SU-DHL-6 (cell line): ENCODE measurements at regions not wholly inside any gene's neighbourhood (a gene's known extent, or its start where the extent isn't known, plus 50 kb on each side); places are given as distances from the start of the nearest gene placed in this dataset.

ENCODE experiments used
- H2AFZ ChIP-seq: fragments of 200-600 bp; sonication (generic); 2 replicates; pipeline ENCODE4 v1.6.1; 2014; ENCODE audit warnings: low read depth, mild to moderate bottlenecking, moderate library complexity, mixed read lengths, antibody characterized with exemption, low read length; ENCODE audit not compliant: severe bottlenecking
- H3F3A ChIP-seq: fragments of 200-600 bp; shearing (Covaris generic); 2 replicates; pipeline ENCODE4 v1.6.0; 2016; ENCODE audit warnings: antibody characterized with exemption, mild to moderate bottlenecking; ENCODE audit not compliant: insufficient read depth
- H3K27ac ChIP-seq: fragments of 200-600 bp; sonication (generic); 2 replicates; pipeline ENCODE4 v1.5.1; 2016; ENCODE audit warnings: low read depth, mild to moderate bottlenecking, low read length, moderate library complexity, mixed read lengths
- H3K27me3 ChIP-seq: fragments of 200-600 bp; sonication (generic), shearing (Covaris generic); 2 replicates; pipeline ENCODE4 v1.6.0; 2014; ENCODE audit warnings: mild to moderate bottlenecking, low read length
- H3K36me3 ChIP-seq: fragments of 200-600 bp; sonication (generic); 2 replicates; pipeline ENCODE4 v1.6.1; 2014; ENCODE audit warnings: mild to moderate bottlenecking, low read length, mixed read lengths
- H3K4me2 ChIP-seq: fragments of 300-600, 200-600 bp; shearing (Covaris generic), sonication (generic); 2 replicates; pipeline ENCODE4 v1.6.0; 2014; ENCODE audit warnings: low read length, low read depth, mild to moderate bottlenecking; ENCODE audit not compliant: poor library complexity, severe bottlenecking
- H3K4me3 ChIP-seq: fragments of 200-600 bp; sonication (generic); 2 replicates; pipeline ENCODE4 v1.5.1; 2014; ENCODE audit warnings: antibody characterized with exemption, low read length, mild to moderate bottlenecking, mixed read lengths; ENCODE audit not compliant: insufficient read depth, poor library complexity, severe bottlenecking
- H3K79me2 ChIP-seq: fragments of 200-600 bp; sonication (generic); 2 replicates; pipeline ENCODE4 v1.6.1; 2014; ENCODE audit warnings: mild to moderate bottlenecking, low read length, moderate library complexity; ENCODE audit not compliant: insufficient read depth
- H3K9ac ChIP-seq: fragments of 200-600 bp; sonication (generic); 2 replicates; pipeline ENCODE4 v1.7.0; 2014; ENCODE audit warnings: mild to moderate bottlenecking, low read length
- H3K9me2 ChIP-seq: fragments of 200-600 bp; sonication (generic); replicated peaks from 2 replicates; pipeline ENCODE4 v1.6.1; 2014; ENCODE audit warnings: low read length; ENCODE audit not compliant: insufficient read depth
- H3K9me3 ChIP-seq: fragments of 200-600 bp; sonication (generic); 2 replicates; pipeline ENCODE4 v1.6.1; 2014; ENCODE audit warnings: low read length, mixed read lengths; ENCODE audit not compliant: insufficient read depth
- H4K20me1 ChIP-seq: fragments of 200-600 bp; sonication (generic); 2 replicates; pipeline ENCODE4 v1.6.1; 2014; ENCODE audit warnings: low read depth, mild to moderate bottlenecking, antibody characterized with exemption, low read length, moderate library complexity, mixed read lengths
- EZH2phosphoT487 ChIP-seq: fragments of 200-600 bp; sonication (generic), shearing (Covaris generic); conservative IDR thresholded peaks from 2 replicates; pipeline ENCODE4 v1.6.1; 2018; ENCODE audit warnings: mild to moderate bottlenecking, antibody characterized with exemption, low read length, moderate library complexity, mixed read lengths
- TF ChIP-seq, protein P1 (sequence below): fragments of 200-600 bp; sonication (generic); IDR thresholded peaks from one replicate; pipeline ENCODE4 v1.5.1; 2017; ENCODE audit warnings: antibody characterized with exemption, mild to moderate bottlenecking, low read length, moderate library complexity; ENCODE audit not compliant: insufficient read depth, poor library complexity, severe bottlenecking

DNA sequence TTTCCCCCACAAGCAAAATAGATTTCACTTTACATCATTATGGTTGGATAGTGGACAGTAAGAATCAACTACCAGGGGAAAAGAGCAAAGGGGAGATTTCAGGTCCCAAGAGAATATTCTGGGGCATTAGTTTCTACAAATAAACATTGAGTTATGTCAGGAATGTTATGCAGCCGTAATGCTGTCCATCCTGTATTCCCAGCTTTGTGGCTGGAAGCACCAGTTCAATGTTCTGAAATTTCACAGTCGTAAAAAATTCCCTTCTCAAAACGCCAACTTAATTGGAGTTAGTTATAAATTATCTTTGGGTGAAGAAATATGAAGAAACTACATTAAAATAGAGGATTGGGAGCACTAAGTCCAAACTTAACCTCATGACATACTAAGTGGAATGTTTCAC lies 141.5 kb upstream of the FIGN start:
- H4K20me1 ChIP-seq, result no peaks in the 10 kb centered on the region
- H3K9me3 ChIP-seq, result no peaks in the 10 kb centered on the region
- TF ChIP-seq EZH2phosphoT487, result no peak
- TF ChIP-seq, protein P1, sequence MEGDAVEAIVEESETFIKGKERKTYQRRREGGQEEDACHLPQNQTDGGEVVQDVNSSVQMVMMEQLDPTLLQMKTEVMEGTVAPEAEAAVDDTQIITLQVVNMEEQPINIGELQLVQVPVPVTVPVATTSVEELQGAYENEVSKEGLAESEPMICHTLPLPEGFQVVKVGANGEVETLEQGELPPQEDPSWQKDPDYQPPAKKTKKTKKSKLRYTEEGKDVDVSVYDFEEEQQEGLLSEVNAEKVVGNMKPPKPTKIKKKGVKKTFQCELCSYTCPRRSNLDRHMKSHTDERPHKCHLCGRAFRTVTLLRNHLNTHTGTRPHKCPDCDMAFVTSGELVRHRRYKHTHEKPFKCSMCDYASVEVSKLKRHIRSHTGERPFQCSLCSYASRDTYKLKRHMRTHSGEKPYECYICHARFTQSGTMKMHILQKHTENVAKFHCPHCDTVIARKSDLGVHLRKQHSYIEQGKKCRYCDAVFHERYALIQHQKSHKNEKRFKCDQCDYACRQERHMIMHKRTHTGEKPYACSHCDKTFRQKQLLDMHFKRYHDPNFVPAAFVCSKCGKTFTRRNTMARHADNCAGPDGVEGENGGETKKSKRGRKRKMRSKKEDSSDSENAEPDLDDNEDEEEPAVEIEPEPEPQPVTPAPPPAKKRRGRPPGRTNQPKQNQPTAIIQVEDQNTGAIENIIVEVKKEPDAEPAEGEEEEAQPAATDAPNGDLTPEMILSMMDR, result no peak
- no peaks in the 10 kb centered on the region for H3K27me3 ChIP-seq
- no peaks in the 10 kb centered on the region for H3K9me2 ChIP-seq
- H3K79me2 ChIP-seq, result no peaks in the 10 kb centered on the region
- no peak overlapping the region for H3K27ac ChIP-seq
- H2AFZ ChIP-seq, result no peak overlapping the region
- no peak overlapping the region for H3K4me3 ChIP-seq
- H3K9ac ChIP-seq, result no peak overlapping the region
- no peaks in the 10 kb centered on the region for H3K36me3 ChIP-seq
- H3K4me2 ChIP-seq, result no peak overlapping the region
- H3F3A ChIP-seq, result no peaks in the 10 kb centered on the region

DNA sequence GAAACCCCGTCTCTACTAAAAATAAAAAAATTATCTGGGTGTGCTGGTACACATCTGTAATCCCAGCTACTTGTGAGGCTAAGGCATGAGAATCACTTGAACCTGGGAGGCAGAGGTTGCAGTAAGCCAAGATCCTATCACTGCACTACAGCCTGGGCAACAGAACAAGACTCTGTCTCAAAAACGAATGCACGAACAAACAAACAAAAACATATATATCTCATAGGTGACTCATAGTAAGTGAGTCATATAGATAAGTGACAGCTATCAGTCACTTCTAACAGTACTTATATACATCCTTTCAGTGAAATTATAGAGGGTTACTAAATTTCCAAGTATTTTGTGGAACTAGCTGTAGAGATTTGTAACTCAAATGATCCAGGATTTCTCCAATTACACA lies 127.3 kb upstream of the FIGN start:
- H3K36me3 ChIP-seq, result no peaks in the 10 kb centered on the region
- no peak overlapping the region for H3K27ac ChIP-seq
- no peak overlapping the region for H3K4me2 ChIP-seq
- H3K27me3 ChIP-seq, result no peaks in the 10 kb centered on the region
- no peak overlapping the region for H3K9ac ChIP-seq
- no peaks in the 10 kb centered on the region for H3K79me2 ChIP-seq
- no peaks in the 10 kb centered on the region for H3K9me2 ChIP-seq
- no peak overlapping the region for H3K4me3 ChIP-seq
- no peaks in the 10 kb centered on the region for H3F3A ChIP-seq
- TF ChIP-seq, protein P1, result no peak
- H2AFZ ChIP-seq, result no peak overlapping the region
- H4K20me1 ChIP-seq, result no peaks in the 10 kb centered on the region
- no peaks in the 10 kb centered on the region for H3K9me3 ChIP-seq

DNA sequence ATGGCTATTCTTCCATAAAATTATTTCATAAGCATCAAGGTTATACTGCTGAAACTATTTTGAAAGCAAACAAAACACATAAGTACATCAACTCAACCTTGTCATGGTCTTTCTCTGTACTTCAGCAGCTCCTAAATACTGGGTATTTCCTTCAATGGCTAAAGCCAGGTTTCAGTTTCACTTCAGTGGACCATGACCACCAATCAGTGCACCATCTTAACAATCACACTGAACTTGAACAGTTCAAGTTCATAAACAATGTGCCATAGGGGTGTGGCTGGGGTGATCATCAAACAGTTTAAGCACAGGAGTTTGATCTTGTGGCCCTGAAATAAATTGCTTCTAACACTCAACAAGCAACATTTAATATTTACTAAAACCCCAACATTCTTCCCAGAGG lies 124.1 kb upstream of the FIGN start:
- Histone ChIP-seq H3K4me2 (no peak overlapping the region), H2AFZ (no peak overlapping the region), H3K4me3 (no peak overlapping the region), H3K27ac (no peak overlapping the region), H3K36me3 (no peaks in the 10 kb centered on the region), H3K9ac (no peak overlapping the region), H3K9me3 (no peaks in the 10 kb centered on the region), H4K20me1 (no peaks in the 10 kb centered on the region), H3K79me2 (no peaks in the 10 kb centered on the region), H3F3A (no peaks in the 10 kb centered on the region), H3K27me3 (no peaks in the 10 kb centered on the region), H3K9me2 (no peaks in the 10 kb centered on the region)
- TF ChIP-seq EZH2phosphoT487, result no peak
- TF ChIP-seq, protein P1, result no peak

DNA sequence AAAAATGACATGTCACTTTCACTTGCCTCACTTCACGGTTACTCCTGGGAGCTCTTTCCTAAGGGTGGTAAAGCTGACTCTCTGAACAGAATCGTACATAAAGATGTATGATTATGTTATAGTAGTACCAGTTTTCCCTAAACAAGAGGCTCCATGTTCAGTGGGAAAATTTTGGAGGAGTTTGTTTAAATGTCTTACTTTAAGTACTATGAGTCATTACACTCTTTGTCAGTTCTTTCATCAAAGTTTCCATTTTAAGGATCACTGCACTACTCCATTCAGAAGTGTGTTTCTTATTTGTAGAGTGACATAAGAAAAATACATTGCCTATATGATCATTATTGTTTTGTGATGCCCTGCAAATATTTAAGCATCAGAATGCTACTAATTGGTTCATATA lies 121.1 kb upstream of the FIGN start:
- Histone ChIP-seq H3K9ac (no peak overlapping the region), H3K4me3 (no peak overlapping the region), H3K9me3 (no peaks in the 10 kb centered on the region), H3K27ac (no peak overlapping the region), H2AFZ (no peak overlapping the region), H3F3A (no peaks in the 10 kb centered on the region), H4K20me1 (no peaks in the 10 kb centered on the region), H3K79me2 (no peaks in the 10 kb centered on the region), H3K27me3 (no peaks in the 10 kb centered on the region), H3K4me2 (no peak overlapping the region), H3K9me2 (no peaks in the 10 kb centered on the region), H3K36me3 (no peaks in the 10 kb centered on the region)
- TF ChIP-seq, protein P1, result no peak
- no peak for TF ChIP-seq EZH2phosphoT487
